Ectodermal cell (in vitro differentiated cells): ENCODE measurements at regions not wholly inside any gene's neighbourhood (a gene's known extent, or its start where the extent isn't known, plus 50 kb on each side); places are given as distances from the start of the nearest gene placed in this dataset.

ENCODE experiments used
- H3K27ac ChIP-seq: 2 replicates; pipeline ENCODE4 v1.7.0; 2013; ENCODE audit warnings: mild to moderate bottlenecking, low read depth, low read length; ENCODE audit not compliant: insufficient read depth, poor library complexity, severe bottlenecking
- H3K27me3 ChIP-seq: 2 replicates; pipeline ENCODE4 v1.7.0; 2013; ENCODE audit warnings: mild to moderate bottlenecking, low read length; ENCODE audit not compliant: insufficient read depth, control insufficient read depth, poor library complexity, severe bottlenecking
- H3K36me3 ChIP-seq: one replicate; pipeline ENCODE4 v1.7.0; 2013; ENCODE audit warnings: low read length; ENCODE audit not compliant: control insufficient read depth, insufficient read depth
- H3K4me1 ChIP-seq: one replicate; pipeline ENCODE4 v1.7.0; 2013; ENCODE audit warnings: low read length; ENCODE audit not compliant: control insufficient read depth, insufficient read depth
- H3K4me3 ChIP-seq: 2 replicates; pipeline ENCODE4 v1.7.0; 2013; ENCODE audit warnings: low read depth, low read length, control low read depth; ENCODE audit not compliant: insufficient read depth
- H3K9me3 ChIP-seq: 2 replicates; pipeline ENCODE4 v1.7.0; 2013; ENCODE audit warnings: mild to moderate bottlenecking, low read length, moderate library complexity; ENCODE audit not compliant: control insufficient read depth
- WGBS, 2 experiments: methylation state at CpG; one replicate each; pipeline ENCODE4 v1.1.7; 2013; ENCODE audit warnings: missing lambda C conversion rate in 2 of 2; 5-methylcytosine and 5-hydroxymethylcytosine counted together

DNA sequence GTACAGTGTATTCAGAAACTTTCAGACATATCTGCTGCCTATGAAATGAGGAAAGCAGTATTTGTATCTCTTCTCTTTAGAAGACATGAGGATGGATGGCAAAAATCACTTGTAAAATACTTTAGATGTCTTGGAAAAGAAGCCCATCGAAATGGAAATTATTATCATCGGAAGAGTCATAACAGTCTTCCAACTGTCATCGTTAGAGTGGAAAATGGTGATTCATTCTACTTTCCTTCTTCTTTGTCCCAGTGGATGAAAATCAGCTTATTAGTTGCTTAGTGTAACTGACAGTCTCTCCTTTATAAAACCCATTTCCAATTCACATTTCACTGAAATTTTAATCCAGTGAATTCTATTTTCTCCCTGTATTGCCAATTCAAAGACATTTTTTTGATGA lies 1323.7 kb upstream of the PIK3C3 start:
- H3K27ac ChIP-seq, result no peak overlapping the region
- H3K27me3 ChIP-seq, result no peaks in the 10 kb centered on the region
- H3K4me3 ChIP-seq, result no peak overlapping the region
- H3K36me3 ChIP-seq, result no peaks in the 10 kb centered on the region
- H3K4me1 ChIP-seq, result no peaks in the 10 kb centered on the region
- no peaks in the 10 kb centered on the region for H3K9me3 ChIP-seq
- 96% methylated on average over 3 of the region's 3 CpGs for WGBS, 2 experiments

DNA sequence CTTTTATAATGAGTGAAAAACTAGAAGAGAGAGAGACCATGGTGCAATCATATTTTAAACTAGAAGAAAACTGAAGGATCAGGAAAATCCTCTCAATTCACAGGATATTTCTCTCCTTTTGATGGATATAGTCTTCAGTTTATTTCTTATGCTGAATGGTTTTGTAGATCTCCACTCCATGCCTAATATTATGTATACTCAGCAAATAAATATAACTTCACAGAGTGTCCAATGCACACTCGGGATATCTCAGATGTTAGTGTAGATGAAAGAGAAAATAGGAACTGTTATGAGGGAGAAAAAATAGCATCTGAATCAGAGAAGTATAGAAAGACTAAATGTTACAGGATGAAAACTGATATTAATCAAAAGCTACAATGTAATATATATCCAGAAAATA lies 1324.5 kb upstream of the PIK3C3 start:
- Histone ChIP-seq H3K27me3 (no peaks in the 10 kb centered on the region), H3K9me3 (no peaks in the 10 kb centered on the region), H3K36me3 (no peaks in the 10 kb centered on the region), H3K4me1 (no peaks in the 10 kb centered on the region), H3K4me3 (no peak overlapping the region), H3K27ac (no peak overlapping the region)
- WGBS, 2 experiments, result 100% methylated on average over 1 of the region's 1 CpG; no CpG with 5 or more reads in 1 of the 2 experiments

DNA sequence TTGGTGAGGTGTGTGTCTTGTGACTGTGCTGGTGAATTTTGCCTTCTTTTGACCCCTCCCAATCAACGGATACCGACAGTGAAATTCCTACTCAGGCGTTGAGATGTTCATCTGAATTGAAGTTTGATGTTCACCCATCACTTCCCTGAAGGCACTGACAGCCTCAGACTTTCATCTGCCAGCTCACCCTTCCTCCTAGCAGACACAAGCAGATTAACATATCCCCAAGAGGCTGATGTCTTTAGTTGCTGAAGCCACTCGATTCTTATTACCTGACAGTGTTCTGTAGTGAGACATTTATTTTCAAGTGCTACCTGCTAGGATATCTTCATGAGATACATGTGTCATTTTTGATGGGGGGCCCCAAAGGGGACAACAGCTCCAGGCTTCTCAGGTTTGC lies 1330.1 kb upstream of the PIK3C3 start:
- no peaks in the 10 kb centered on the region for H3K4me1 ChIP-seq
- H3K9me3 ChIP-seq, result no peaks in the 10 kb centered on the region
- H3K27ac ChIP-seq, result no peak overlapping the region
- no peaks in the 10 kb centered on the region for H3K27me3 ChIP-seq
- H3K4me3 ChIP-seq, result no peak overlapping the region
- WGBS, 2 experiments, result 92 to 96% methylated on average over 4 of the region's 4 CpGs
- no peaks in the 10 kb centered on the region for H3K36me3 ChIP-seq

DNA sequence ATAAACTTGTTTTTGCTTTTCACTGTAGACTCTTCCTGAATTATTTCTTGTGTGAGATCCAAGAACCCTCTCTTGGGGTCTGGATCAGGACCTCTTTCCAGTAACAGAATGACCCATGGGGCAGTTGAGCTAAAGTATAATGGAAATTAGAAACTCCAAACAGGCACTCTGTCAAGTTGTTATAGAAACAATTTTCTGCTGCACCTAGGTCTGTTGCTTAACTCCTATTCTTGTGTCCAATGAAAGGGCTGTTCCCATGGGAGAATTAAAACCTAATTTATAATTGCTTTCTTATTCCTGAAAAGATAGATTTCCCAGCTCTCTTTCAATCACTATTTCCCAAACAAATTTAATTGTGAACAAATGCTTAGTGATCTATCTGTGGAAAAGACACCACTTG lies 1341.3 kb upstream of the PIK3C3 start:
- H3K4me1 ChIP-seq, result no peaks in the 10 kb centered on the region
- no peak overlapping the region for H3K4me3 ChIP-seq
- H3K36me3 ChIP-seq, result no peaks in the 10 kb centered on the region
- no peaks in the 10 kb centered on the region for H3K27me3 ChIP-seq
- no peak overlapping the region for H3K27ac ChIP-seq
- no peaks in the 10 kb centered on the region for H3K9me3 ChIP-seq

DNA sequence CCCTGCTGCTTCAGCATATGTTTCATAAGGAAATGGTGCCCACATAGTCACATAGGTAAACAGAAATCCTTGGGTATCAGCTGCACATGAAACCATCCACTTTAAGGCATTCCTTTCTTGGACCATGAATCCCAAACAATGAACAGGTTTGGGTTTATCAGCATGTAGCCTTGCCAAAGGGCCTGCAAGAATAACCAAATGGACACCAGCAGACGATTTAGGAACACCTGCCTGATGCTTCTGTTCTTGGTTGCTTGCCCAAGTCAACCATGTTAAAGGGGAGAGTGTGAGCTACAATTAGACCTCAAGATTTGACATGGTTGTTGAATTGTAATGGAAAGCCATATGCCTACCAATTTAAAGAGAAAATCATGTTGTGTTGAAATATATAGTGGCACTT lies 1342.7 kb upstream of the PIK3C3 start:
- Histone ChIP-seq H3K36me3 (no peaks in the 10 kb centered on the region), H3K9me3 (no peaks in the 10 kb centered on the region), H3K4me1 (no peaks in the 10 kb centered on the region), H3K27me3 (no peaks in the 10 kb centered on the region), H3K4me3 (no peak overlapping the region), H3K27ac (no peak overlapping the region)
- WGBS, 2 experiments, result 93 to 95% methylated on average over 1 of the region's 1 CpG

DNA sequence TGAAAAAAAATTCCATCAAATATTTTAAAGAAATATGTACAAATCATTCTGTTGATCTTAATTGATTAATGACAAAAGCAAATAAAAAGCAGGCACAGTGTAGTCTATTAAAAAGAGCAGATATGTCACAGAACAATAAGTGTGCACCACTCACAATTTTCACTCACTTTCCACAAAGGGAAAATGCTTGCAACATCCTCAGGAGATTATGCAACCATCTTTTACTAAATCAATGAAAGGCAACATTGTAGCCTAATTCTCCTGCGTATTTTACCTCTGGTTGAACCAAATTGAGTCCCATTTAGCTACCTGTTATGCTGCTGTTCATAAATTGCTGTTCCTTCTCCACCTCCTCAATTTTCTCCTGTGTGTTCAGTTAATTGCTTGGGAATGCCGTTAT lies 1346.8 kb upstream of the PIK3C3 start:
- Histone ChIP-seq H3K27me3 (no peaks in the 10 kb centered on the region), H3K9me3 (no peaks in the 10 kb centered on the region), H3K36me3 (no peaks in the 10 kb centered on the region), H3K4me1 (no peaks in the 10 kb centered on the region), H3K4me3 (no peak overlapping the region), H3K27ac (no peak overlapping the region)
- 93 to 96% methylated on average over 2 of the region's 2 CpGs for WGBS, 2 experiments

DNA sequence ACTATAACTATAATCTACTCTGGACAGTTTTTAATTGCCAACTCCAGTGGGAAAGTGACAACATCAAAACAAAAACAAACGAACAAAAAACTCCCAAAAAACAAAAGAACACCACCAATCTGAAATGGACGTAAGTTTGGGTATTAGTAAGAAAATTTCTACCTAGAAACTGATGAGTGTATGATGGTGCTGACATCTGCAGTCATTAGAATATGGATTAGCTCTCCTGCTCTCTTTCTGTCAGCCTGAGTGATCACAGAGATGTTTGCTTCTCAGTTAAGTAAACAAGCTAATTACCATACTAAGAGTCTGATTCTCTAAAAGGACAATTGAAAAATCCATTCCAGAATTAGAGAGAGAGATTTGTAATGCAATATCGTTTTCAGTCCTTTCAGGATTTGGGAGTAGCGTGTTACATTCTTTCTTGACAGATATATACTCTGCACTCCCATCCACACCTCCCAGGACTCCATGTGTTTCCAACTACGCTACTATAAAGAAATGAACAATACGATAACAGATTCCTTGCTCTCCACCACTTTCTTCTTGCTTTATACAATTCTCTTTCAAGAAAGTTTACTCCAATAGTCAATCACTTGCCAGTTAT lies 1347.4 kb upstream of the PIK3C3 start:
- Histone ChIP-seq H3K27ac (no peak overlapping the region), H3K36me3 (no peaks in the 10 kb centered on the region), H3K4me3 (no peak overlapping the region), H3K27me3 (no peaks in the 10 kb centered on the region), H3K9me3 (no peaks in the 10 kb centered on the region), H3K4me1 (no peaks in the 10 kb centered on the region)
- 83 to 87% methylated on average over 5 to 6 of the region's 6 CpGs for WGBS, 2 experiments

DNA sequence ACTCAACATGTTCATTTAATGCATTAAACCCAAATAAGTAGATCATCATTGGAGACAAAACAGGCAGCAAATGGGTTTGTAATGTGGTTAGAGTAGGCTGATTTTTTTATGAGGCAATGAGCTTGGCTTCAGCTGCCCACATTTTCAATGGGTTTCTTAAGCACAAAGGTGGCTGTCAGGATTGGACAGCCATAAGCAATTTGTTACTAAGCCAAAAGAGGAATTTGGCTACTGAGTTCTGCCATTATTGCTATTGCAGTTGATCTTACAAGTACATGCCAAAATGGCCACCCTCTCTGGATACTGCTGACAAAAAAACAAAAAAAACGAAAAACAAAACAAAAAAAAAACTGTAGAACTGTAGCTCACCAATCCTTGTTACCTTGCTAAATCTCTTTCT lies 1348.0 kb upstream of the PIK3C3 start:
- H3K9me3 ChIP-seq, result no peaks in the 10 kb centered on the region
- 85% methylated on average over 1 of the region's 1 CpG; no CpG with 5 or more reads in 1 of the 2 experiments for WGBS, 2 experiments
- no peaks in the 10 kb centered on the region for H3K4me1 ChIP-seq
- no peak overlapping the region for H3K27ac ChIP-seq
- H3K27me3 ChIP-seq, result no peaks in the 10 kb centered on the region
- no peak overlapping the region for H3K4me3 ChIP-seq
- H3K36me3 ChIP-seq, result no peaks in the 10 kb centered on the region

DNA sequence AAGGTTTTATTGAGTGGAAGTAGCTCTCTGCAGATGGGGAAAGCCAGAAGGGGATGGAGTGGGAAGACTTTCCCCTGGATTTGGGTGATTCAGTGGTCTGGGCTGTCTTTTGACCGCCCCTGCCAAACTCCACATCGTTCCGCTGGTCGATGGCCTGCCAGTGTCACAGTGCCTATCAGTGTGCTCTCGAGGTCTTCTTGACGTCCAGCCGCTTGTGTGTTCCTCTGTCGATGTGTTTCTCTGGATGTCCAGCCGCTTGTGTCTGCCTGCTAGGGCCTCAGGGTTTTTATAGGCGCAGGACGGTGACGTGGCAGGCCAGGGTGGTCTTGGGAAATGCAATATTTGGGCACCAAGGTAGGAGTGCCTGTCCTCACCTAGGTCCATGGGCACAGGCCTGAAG lies 1371.4 kb upstream of the PIK3C3 start:
- Histone ChIP-seq H3K27me3 (no peaks in the 10 kb centered on the region), H3K4me1 (peaks cover 8% of the 10 kb centered on the region), H3K27ac (no peak overlapping the region), H3K36me3 (no peaks in the 10 kb centered on the region), H3K9me3 (no peaks in the 10 kb centered on the region), H3K4me3 (no peak overlapping the region)
- 90 to 91% methylated on average over 12 of the region's 12 CpGs for WGBS, 2 experiments

DNA sequence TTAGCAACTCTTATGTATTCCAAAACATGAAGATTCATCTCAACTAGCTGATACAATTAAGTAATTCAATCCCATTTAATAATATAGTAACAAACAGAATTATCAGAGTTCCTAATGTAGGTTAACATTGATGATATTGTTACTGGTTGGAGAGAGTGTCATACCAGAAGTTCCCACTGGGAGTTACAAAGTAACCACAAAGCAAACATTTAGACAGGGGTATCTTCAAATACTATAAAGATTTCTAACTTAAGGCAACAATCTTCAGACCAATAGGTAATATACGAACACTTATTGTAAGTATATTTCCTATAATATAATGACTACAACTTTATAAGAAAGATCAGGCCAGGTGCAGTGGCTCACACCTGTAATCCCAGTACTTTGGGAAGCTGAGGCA lies 1372.9 kb upstream of the PIK3C3 start:
- Histone ChIP-seq H3K4me1 (peaks cover 23% of the 10 kb centered on the region), H3K9me3 (no peaks in the 10 kb centered on the region), H3K4me3 (no peak overlapping the region), H3K27ac (no peak overlapping the region), H3K36me3 (no peaks in the 10 kb centered on the region), H3K27me3 (no peaks in the 10 kb centered on the region)
- WGBS, 2 experiments, result no CpG with 5 or more reads among the region's 1 CpG

DNA sequence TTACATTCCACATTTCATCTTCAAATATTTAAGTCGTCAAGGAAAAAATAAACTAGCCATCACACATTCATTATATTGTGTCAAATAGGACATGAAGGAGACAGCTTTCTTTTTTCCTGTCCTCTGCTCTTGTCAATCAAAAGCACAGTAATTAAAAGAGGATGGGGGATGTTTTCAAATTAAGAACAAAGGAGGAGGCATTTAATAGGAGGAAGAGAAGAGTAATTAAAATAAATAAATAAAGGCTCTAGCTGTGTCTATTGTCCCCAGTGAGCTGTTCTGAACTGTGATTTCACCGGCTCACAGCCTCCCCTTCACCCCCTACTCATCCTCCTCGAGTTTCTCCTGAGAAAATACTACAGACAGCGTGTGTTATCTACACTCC lies 1377.1 kb upstream of the PIK3C3 start:
- Histone ChIP-seq H3K36me3 (no peaks in the 10 kb centered on the region), H3K4me1 (peaks cover 34% of the 10 kb centered on the region), H3K4me3 (no peak overlapping the region), H3K27ac (peak overlapping the region; percentile 72), H3K27me3 (no peaks in the 10 kb centered on the region), H3K9me3 (no peaks in the 10 kb centered on the region)
- 34 to 51% methylated on average over 3 of the region's 4 CpGs for WGBS, 2 experiments
